Activated T-cell treated with anti-CD3 and anti-CD28 coated beads for 48 hours (primary cell): ENCODE measurements at regions not wholly inside any gene's neighbourhood (a gene's known extent, or its start where the extent isn't known, plus 50 kb on each side); places are given as distances from the start of the nearest gene placed in this dataset.

Source experiments
- DNase-seq: peaks from one replicate; pipeline ENCODE4 v3.0.0-alpha.2; 2020; ENCODE audit warnings: low read depth

GRCh38 chr6:43982084-43982625 is 145.1 kb downstream of the MRPL14 start:
- DNase-seq = no peak

- DNase-seq = no peak
Measured at GRCh38 chr6:43981363-43981990, 145.8 kb downstream of the MRPL14 start.

GRCh38 chr6:43980004-43980795 is 147.1 kb downstream of the MRPL14 start:
- no peak for DNase-seq

GRCh38 chr6:43979525-43979924 is 147.7 kb downstream of the MRPL14 start:
- no peak for DNase-seq

GRCh38 chr6:43978473-43979346 is 148.5 kb downstream of the MRPL14 start:
- DNase-seq = no peak

- no peak for DNase-seq
Measured at GRCh38 chr6:43977404-43978111, 149.7 kb downstream of the MRPL14 start.

- DNase-seq = no peak
Measured at GRCh38 chr6:43976706-43977403, 150.4 kb downstream of the MRPL14 start.

GRCh38 chr6:43974643-43975230 is 152.5 kb downstream of the MRPL14 start:
- no peak for DNase-seq

GRCh38 chr6:43973357-43973756 is 153.9 kb downstream of the MRPL14 start:
- DNase-seq = no peak

GRCh38 chr6:43972913-43973300 is 154.3 kb downstream of the MRPL14 start:
- DNase-seq = no peak

GRCh38 chr6:43972179-43972912 is 154.9 kb downstream of the MRPL14 start:
- no peak for DNase-seq

- DNase-seq = no peak
Measured at GRCh38 chr6:43971776-43972126, 155.5 kb downstream of the MRPL14 start.

- no peak for DNase-seq
Measured at GRCh38 chr6:43970913-43971775, 156.1 kb downstream of the MRPL14 start.

GRCh38 chr6:43970068-43970912 is 157.0 kb downstream of the MRPL14 start:
- DNase-seq = no peak

- DNase-seq = no peak
Measured at GRCh38 chr6:43969158-43969981, 157.9 kb downstream of the MRPL14 start.

- DNase-seq = no peak
Measured at GRCh38 chr6:43968110-43968965, 158.9 kb downstream of the MRPL14 start.
